ENCODE measurements at regions not wholly inside any gene's neighbourhood (a gene's known extent, or its start where the extent isn't known, plus 50 kb on each side); places are given as distances from the start of the nearest gene placed in this dataset.

- intact Hi-C loops (cut with DNase I), result no loop called here
- Histone ChIP-seq H3K9me3 (no peaks in the 10 kb centered on the region), H3K4me3 (no peak overlapping the region), H3K27ac (no peak overlapping the region), H3K27me3 (no peaks in the 10 kb centered on the region), H3K36me3 (no peaks in the 10 kb centered on the region), H3K4me1 (no peaks in the 10 kb centered on the region)
- no peak for TF ChIP-seq POLR2A (IDR thresholded peaks at IDR 0.05)
- TF ChIP-seq, protein P1, sequence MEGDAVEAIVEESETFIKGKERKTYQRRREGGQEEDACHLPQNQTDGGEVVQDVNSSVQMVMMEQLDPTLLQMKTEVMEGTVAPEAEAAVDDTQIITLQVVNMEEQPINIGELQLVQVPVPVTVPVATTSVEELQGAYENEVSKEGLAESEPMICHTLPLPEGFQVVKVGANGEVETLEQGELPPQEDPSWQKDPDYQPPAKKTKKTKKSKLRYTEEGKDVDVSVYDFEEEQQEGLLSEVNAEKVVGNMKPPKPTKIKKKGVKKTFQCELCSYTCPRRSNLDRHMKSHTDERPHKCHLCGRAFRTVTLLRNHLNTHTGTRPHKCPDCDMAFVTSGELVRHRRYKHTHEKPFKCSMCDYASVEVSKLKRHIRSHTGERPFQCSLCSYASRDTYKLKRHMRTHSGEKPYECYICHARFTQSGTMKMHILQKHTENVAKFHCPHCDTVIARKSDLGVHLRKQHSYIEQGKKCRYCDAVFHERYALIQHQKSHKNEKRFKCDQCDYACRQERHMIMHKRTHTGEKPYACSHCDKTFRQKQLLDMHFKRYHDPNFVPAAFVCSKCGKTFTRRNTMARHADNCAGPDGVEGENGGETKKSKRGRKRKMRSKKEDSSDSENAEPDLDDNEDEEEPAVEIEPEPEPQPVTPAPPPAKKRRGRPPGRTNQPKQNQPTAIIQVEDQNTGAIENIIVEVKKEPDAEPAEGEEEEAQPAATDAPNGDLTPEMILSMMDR (IDR thresholded peaks at IDR 0.05), result no peak
- DNase-seq, result no peak
- no peak for ATAC-seq
Observed at GRCh38 chr14:53510281-53510912, 357.3 kb upstream of the DDHD1 start.

- TF ChIP-seq, protein P1 (IDR thresholded peaks at IDR 0.05), result no peak
- TF ChIP-seq POLR2A (IDR thresholded peaks at IDR 0.05), result no peak
- no peaks in the 10 kb centered on the region for H3K27me3 ChIP-seq
- H3K36me3 ChIP-seq, result no peaks in the 10 kb centered on the region
- H3K27ac ChIP-seq, result no peak overlapping the region
- WGBS (ENCODE audit: insufficient coverage, low coverage, low lambda C conversion rate, missing lambda C conversion rate), result 68% methylated on average over 11 of the region's 11 CpGs
- H3K4me1 ChIP-seq, result no peaks in the 10 kb centered on the region
- DNase-seq (no peak), ATAC-seq (no peak)
- H3K9me3 ChIP-seq, result no peaks in the 10 kb centered on the region
- intact Hi-C loops (cut with DNase I), result no loop called here
- no peak overlapping the region for H3K4me3 ChIP-seq
Observed at GRCh38 chr14:53509276-53510244, 356.4 kb upstream of the DDHD1 start.

DNA sequence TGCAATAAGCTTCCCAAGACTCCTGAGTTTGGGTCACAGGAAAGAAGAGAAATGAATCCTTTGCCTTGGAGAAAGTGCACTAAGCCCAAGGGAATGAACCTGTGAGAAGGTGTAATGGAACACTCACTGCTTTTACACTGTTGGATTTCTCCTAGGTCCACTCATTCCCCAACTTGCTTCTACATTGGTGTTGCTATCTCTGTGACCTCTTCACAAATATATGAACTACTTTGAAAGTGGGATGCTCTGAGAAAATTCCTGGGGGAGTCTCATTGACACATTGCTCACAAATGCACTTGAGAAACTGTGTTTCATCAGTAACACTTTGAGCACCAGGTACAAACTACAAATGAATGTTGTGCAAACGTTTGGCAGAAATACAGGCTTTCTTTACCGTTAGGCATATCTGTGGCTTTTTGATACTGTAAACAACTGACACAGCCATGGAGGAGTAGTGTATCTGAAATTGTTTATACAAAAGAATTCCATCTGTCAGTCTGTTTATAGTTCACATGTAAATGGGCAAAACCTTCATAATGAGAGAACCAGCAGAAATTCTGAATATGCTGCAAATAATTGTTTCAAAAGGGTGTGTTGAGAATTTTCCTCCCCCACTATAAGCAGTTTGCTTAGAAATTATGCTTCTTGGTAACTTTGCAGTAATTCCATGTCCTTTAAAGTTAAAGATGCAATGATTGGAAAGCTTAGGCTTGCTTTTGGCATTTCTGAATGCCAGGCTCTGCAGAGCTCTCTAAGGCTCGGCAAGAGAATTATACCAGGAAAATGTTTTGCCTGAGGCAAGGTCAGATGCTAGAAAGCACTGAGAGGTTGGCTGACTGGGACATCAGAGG lies 348.5 kb upstream of the DDHD1 start:
- DNase-seq (no peak), ATAC-seq (peak in 1 of 4 donors; percentile 35)
- TF ChIP-seq, protein P1 (IDR thresholded peaks at IDR 0.05), result no peak
- TF ChIP-seq POLR2A (IDR thresholded peaks at IDR 0.05), result no peak
- Histone ChIP-seq H3K4me3 (no peak overlapping the region), H3K27ac (no peak overlapping the region), H3K27me3 (no peaks in the 10 kb centered on the region), H3K9me3 (no peaks in the 10 kb centered on the region), H3K36me3 (no peaks in the 10 kb centered on the region), H3K4me1 (no peaks in the 10 kb centered on the region)
- 38% methylated on average over 3 of the region's 3 CpGs for WGBS (ENCODE audit: insufficient coverage, low coverage, low lambda C conversion rate, missing lambda C conversion rate)
- intact Hi-C loops (cut with DNase I), result no loop called here

- DNase-seq, result no peak
- TF ChIP-seq POLR2A (IDR thresholded peaks at IDR 0.05), result no peak
- TF ChIP-seq, protein P1 (IDR thresholded peaks at IDR 0.05), result no peak
- H3K4me1 ChIP-seq, result no peaks in the 10 kb centered on the region
- no peaks in the 10 kb centered on the region for H3K9me3 ChIP-seq
- ATAC-seq, result no peak
- intact Hi-C loops (cut with DNase I), result no loop called here
- 18% methylated on average over 1 of the region's 1 CpG for WGBS (ENCODE audit: insufficient coverage, low coverage, low lambda C conversion rate, missing lambda C conversion rate)
- no peak overlapping the region for H3K4me3 ChIP-seq
- H3K27me3 ChIP-seq, result no peaks in the 10 kb centered on the region
- no peaks in the 10 kb centered on the region for H3K36me3 ChIP-seq
- H3K27ac ChIP-seq, result no peak overlapping the region
Observed at GRCh38 chr14:53500191-53500590, 347.1 kb upstream of the DDHD1 start.
